GM18505 (cell line): ENCODE measurements at regions not wholly inside any gene's neighbourhood (a gene's known extent, or its start where the extent isn't known, plus 50 kb on each side); places are given as distances from the start of the nearest gene placed in this dataset.
"Not testable (repeated sequence)": the region's sequence is repeated elsewhere in the genome, so short reads cannot be mapped to it uniquely, and the experiment has no call there.

Experiments used
- ATAC-seq: cut with Tn5 transposase; IDR thresholded peaks from one replicate; pipeline ENCODE4 v1.9.1; 2021; ENCODE audit not compliant: unreplicated experiment
- POLR2A ChIP-seq: IDR thresholded peaks from 4 replicates; pipeline ENCODE4 v1.6.1; 2011; ENCODE audit warnings: borderline replicate concordance; ENCODE audit not compliant: insufficient read depth, insufficient read length; ENCODE audit errors: extremely low read depth

GRCh38 chr4:126762663-126763247, 870.0 kb upstream of the INTU start:
- TF ChIP-seq POLR2A = no peak
- no peak for ATAC-seq

GRCh38 chr4:126766241-126766640, 866.5 kb upstream of the INTU start:
- no peak for ATAC-seq
- no peak for TF ChIP-seq POLR2A

GRCh38 chr4:126768338-126768737, 864.4 kb upstream of the INTU start:
- ATAC-seq = no peak
- TF ChIP-seq POLR2A = no peak

GRCh38 chr4:126770811-126771553, 861.8 kb upstream of the INTU start:
- ATAC-seq = not testable (repeated sequence)

- ATAC-seq = not testable (repeated sequence)
These were observed 861.1 kb upstream of the INTU start for GRCh38 chr4:126771618-126772017.

- no peak for TF ChIP-seq POLR2A
- no peak for ATAC-seq
These were observed 860.1 kb upstream of the INTU start for GRCh38 chr4:126772662-126773061.

GRCh38 chr4:126775485-126776106, 857.2 kb upstream of the INTU start:
- ATAC-seq = no peak
- TF ChIP-seq POLR2A = no peak

GRCh38 chr4:126776361-126776760, 856.4 kb upstream of the INTU start:
- no peak for ATAC-seq

GRCh38 chr4:126777649-126778048, 855.1 kb upstream of the INTU start:
- TF ChIP-seq POLR2A = no peak
- ATAC-seq = no peak

More at GRCh38 chr4:126776361-126776760, 856.4 kb upstream of the INTU start:
- no peak for TF ChIP-seq POLR2A

- ATAC-seq = no peak
These were observed 854.4 kb upstream of the INTU start for GRCh38 chr4:126778348-126778747.

GRCh38 chr4:126779001-126779400, 853.8 kb upstream of the INTU start:
- TF ChIP-seq POLR2A = no peak
- ATAC-seq = no peak

More at GRCh38 chr4:126778348-126778747, 854.4 kb upstream of the INTU start:
- no peak for TF ChIP-seq POLR2A

- ATAC-seq = no peak
- TF ChIP-seq POLR2A = no peak
These were observed 853.2 kb upstream of the INTU start for GRCh38 chr4:126779436-126780166.

GRCh38 chr4:126783191-126783590, 849.6 kb upstream of the INTU start:
- ATAC-seq = no peak

More at GRCh38 chr4:126783191-126783590, 849.6 kb upstream of the INTU start:
- no peak for TF ChIP-seq POLR2A
